Stimulated activated CD4-positive, alpha-beta T cell treated with anti-CD3 and anti-CD28 coated beads, Interleukin-1b, Interleukin-23, amount 100 ng/mL, for 24 hours (primary cell): ENCODE measurements at regions not wholly inside any gene's neighbourhood (a gene's known extent, or its start where the extent isn't known, plus 50 kb on each side); places are given as distances from the start of the nearest gene placed in this dataset.
"Not testable (repeated sequence)": the region's sequence is repeated elsewhere in the genome, so short reads cannot be mapped to it uniquely, and the experiment has no call there.

Experiments used
- DNase-seq, 4 experiments: peaks; one replicate each; pipeline ENCODE4 v3.0.0-alpha.2; 2020; ENCODE audit warnings: low read depth in 4 of 4, low spot score in 1 of 4

DNA sequence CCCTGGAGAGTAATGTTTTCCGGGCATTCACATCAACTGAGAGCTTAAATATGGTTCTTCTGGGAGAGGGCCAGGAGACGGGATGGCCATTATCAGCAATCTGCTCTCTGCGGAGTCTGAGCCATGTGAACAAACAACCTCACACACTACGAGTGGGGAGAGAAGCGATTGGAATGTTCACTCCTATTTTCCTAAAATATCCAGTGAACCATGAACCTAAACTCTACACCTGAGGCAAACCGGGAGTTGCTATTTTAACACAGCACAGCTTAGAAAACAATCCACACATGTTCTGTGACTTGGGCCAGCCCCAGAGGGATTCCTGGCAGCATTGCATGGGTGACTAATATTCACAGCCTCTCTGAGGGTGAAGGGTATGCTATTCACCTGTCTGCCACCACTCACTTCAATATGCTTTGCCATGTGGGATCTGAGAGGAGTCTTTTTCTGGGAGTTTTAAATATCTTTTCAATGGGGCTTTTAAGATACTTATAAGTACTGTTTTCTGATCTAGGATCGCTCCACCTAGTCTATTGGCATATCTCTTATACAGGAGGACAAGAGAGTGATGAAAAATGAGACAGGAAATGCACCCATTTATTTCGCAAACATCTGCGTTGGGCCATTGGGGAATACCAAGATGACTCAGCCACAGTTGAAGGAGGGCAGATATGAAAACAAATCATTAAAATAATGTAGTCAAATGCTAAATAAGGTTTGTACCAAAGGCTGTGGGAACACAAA lies 72.6 kb upstream of the SERP2 start:
- DNase-seq, result no peak

DNA sequence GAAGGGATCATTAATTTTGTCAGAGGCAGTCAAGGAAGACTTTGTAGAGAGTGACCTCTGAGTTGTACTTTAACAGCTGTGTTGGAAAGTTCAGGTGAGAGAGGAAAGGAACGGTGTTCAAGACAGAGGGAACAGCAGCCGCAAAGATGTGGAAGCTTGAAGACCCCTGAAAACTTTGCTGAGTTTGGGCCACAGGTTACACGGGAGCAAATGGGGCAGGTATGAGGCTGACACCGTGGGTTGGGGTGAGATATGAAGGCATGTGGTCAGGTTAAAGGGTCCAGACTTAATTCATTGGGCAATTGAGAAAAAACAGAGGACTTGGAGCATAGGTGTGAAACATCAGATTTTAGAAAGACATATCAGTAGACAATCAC lies 72.0 kb upstream of the SERP2 start:
- no peak for DNase-seq

DNA sequence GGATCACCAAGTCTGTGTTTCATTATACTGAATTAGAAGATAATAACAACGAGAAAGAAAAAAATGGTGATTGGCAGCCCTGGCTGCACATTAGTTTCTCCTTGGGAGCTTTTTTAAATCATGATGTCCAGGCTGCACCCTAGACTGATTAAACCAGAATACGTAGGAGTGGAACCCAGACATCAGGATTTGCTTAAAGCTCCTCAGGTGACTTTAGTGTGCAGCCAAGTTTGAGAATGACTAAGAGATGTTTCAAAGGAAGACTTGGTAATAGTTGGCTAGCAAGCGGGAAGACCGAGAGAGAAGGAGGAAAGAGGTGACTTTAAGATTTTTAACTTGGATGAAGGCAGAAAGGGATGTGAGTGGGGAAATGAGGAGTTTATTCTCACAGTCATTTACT lies 71.4 kb upstream of the SERP2 start:
- no peak for DNase-seq

DNA sequence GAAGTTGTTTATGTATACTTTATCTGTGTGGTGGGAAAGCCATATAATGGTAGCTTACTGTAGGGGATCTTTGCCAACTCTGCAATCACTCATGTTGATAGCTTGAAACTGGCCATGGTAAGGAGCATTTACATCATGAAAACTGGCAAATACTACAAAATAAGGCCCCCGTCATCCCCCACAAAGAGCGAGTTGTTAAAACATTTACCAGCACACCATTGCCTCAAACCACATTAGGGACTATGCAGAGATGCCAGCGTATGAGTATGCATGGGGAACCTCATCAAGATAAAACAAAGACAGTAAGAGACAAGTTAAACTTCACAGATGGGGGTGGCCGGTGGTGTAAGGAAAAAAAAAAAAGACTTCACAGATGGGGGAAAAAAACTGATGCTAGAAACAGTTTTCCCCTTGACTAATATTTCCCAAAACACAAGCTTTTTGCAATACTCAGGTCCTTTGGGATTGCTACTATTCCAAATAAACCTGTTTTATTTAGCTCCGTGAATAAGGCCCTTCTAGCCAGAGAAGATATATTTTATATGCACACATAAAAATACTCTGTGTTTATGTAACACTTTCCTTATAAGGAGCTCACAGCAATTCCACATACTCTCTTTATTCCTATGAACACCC lies 70.6 kb upstream of the SERP2 start:
- DNase-seq, result no peak

DNA sequence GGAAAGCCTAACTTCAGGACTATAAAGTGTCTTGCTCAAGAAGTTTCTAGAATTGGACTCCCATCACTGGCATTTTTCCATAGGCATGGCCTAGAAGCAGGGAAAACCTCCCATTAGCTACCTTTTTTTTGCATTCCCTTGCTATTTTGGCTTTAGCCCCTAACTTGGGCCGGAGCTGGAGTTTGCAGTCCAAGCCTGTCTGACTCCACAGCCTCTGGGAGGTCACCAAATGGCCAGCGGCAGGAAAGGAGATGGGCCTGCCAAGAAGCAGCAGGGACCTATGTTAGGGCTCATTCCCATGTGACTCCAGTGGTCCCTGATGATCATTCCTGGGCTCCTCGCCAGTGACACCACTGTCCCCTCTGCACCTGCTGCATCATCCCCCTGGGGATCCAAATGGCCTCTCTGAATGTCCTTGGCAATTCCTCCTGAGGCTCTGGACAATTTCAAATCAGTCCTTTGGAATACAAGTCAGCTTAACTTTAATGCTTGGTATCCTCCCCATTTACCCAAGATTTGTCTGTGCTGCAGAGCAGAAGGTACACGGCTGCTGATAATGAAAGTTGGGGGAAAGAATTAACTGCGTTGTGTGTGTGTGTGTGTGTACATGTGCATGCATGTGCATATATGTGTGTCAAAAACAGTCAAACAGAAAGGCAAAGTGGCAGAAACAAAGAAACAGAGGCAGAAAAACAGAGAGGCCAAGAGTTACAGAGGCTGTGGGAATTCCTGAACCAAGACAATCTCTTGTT lies 69.8 kb upstream of the SERP2 start:
- DNase-seq, result no peak

DNA sequence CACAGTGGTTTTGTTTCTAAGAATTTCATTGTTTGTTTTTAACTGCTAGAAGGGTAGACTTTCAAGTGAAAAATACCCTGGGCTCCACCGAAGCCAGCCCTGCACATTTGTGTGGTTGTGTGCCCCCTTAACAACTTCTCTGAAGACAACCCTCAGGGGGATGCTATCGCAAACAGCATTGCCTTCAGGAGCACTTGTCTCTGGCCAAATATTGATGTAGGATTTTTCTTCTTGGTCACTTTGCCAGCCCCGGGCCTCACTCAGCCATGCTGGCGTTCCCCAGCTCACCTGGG lies 69.2 kb upstream of the SERP2 start:
- DNase-seq, result no peak

DNA sequence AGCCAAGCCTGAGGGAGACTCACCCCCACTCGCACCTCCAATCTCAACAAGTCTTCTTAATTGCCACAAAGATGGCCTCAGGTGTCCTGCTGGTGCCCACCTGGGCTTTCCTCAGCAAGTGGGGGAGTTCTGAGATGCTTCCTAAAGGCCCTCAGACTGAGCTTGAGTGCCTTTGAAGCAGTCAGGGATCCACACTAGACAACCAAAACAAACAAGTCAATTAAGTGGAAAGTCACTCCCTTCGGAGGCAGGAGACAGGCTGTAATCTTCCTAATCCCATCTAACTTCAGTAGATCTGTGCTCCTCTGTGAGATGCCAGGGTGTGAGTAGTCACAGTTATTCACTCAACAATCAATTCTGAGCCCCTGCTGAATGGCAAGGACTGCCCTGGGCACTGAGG lies 68.3 kb upstream of the SERP2 start:
- DNase-seq, result no peak

DNA sequence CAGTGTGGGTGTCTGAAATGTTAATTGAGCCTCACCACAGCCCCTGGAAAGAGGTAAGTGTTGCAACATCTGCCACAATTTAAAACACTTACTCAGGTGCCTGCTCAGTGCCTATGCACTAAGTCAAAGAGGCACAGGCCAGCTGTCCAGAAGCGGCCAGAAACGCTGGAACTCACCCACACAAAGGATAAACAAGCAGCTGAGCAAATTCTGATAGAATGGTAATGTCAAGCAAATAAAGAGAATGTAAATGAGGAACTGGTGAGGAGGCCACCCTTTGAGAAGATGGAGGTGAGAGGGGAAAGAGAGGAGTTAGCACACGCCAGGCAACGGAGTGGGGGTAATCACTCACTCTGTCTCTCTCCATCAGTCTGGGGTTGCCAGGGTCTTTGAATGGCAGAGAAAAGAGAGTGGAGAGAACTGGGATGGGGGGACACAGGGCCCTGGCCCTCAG lies 67.7 kb upstream of the SERP2 start:
- DNase-seq, result no peak

DNA sequence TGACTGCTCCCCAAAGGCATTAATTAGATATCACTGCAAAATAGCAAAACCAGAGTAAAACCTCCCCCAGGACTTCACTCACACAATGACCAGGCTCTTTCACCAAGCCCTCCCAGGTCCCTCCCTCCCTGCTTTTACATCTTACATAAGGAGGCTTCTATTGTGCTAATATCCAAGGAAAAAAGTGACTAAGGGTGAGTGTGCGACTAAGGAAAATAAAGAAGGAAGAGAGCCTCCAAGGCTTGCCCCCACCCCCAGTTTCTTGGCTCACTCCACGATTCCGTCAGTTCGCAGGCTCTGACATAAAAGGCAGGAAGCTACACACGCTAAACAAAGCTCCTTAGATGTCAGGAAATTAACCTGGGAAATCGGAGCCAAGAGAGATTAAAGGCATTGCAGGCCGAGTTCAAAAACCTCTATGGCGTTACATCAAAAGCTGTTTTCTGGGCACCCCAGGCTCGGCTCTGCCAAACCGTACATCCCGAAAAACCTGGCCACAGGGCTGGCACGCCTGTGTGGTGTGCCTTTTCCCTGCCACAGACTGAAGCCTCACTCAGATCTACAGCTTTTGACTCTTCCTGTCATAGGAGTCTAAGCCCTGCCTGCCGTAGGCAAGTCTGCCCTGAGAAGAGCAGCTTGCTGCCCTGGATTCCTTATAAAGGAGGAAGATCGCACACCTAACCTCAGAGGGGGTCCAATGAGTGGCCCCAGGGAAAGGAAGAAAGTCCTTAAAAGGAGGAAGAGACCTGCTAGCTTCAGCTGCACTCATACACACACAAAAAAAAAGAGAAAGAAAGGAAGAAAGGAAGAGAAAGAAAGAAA lies 67.0 kb upstream of the SERP2 start:
- no peak for DNase-seq

DNA sequence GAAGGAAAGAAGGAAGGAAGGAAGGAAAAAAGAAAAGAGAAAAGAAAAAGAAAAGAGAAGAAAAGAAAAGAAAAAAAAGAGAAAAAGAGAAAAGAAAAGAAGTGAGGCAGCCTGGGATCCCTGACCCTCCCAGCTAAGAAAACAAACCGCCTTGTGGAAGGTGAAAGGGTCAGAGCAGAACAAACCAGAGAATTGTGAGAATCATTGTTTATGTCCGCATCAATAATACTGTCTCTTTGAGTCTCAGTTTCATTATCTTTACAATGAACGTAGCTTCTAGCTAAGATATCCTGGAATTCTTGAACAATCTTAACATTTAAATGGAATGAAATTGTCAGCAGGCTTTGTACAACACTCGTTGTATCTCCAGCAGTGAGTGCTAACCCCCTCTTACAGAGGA lies 66.4 kb upstream of the SERP2 start:
- no peak for DNase-seq

DNA sequence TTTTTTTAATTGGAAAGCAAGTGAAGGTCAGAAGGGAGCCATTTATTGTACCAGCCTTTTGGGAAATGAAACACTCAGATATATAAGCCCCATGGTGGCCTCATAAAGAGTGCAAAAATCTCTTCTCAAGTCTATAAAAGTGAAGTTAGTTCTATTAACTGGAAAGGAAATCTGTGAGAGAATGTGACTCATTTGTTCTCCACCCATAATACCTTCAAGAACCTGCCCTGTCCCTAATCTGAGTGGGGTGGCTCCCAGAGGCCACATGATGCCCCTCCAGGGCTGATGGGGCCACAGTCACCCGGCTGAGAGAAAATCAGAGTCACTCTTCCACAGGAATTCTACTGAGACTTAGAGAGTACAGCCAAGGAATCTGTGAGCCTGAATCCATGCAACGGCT lies 65.8 kb upstream of the SERP2 start:
- no peak for DNase-seq

DNA sequence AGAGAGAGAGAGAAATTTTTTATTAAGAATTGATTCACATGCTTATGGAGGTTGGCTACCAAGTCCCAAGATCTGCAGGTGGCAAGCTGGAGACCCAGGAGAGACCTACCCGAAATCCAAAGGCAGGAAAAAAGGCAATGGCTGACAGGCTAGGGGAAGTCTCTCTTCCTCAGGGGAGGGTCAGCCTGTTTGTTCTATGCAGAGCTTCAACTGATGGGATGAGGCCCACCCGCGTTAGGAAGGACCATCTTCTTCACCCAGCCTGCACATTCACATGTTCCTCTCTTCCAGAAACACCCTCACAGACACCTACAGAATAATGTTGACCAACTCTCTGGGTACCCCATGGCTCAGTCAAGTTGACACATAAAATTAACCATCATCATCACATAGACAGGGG lies 65.3 kb upstream of the SERP2 start:
- no peak for DNase-seq

DNA sequence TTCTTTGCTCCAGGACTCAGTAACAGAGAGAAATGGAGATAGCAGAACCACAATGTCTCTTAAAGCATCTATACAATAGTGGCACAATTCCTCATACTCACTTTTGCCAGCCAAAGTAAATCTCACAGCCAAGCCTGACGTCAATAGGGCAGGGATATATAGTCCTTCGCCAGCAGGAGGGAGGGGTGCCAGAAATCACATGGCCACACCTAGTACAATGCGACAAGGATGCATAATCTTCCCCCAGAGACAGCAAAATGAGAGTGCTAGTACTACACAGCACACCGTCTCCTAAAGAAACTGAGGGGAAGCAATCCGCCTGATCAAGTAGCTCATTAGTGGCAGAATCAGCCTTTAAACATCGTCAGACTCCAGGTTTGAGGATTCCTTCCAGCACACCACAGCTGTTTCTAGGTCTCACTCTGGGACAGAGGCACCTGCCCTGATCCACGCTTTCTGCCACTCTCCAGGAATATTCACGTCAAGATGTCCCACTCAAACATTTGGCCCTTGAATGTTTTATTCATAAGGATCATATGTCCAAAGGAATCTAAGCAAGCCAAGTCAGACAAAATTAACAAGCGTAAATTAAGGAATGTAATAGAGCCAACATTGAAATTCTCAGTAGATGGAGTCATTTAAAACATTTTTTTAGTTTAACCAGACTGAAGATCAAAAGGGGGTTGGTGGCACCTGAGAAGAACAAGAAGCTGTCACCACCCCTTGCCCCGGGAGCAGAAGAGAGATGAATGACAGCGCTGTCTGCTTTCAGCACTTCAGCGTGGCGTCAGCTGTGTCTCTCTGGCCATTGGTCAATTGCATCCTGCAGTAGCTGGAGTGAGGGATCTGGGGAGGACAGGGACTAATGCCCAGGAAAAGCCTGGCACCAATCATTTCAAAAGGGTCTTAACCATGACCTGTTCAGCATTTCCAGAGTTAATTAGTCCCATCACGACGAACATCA lies 63.5 kb upstream of the SERP2 start:
- DNase-seq, result no peak

DNA sequence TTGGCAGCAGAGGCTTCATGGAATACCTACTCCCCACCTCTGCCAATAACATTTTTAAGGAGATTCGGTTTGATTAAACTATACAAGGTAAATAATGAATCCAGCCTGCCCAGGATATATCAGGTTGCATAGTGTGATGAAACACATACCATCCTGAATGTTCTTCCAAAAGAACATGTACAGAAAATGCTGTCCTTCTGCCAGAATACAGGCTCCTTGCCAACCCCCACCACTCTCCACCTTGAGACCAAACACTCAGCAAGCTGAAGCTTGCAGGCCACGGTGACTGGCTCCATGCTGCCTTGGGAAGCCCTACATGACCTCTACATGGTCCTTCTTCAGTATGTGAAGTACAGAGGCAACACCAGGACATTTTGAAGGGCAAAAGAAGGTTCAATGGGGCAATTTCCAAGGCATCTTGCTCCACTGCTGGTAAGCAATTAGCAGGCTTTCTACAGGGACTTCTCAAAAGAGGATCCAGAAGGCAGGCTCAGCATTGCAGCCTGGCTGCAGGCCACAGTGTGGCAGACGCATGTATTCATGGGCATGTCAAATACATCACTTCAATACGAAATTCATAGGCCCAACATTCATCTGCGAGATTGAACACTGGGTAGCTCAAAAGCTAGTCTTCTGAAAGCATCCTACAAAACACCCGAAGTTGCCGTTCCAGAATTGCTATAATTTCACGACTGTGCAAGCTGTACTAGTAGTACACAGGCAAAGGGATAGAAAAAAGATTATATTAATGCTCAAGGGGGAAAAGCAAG lies 62.4 kb upstream of the SERP2 start:
- no peak for DNase-seq

DNA sequence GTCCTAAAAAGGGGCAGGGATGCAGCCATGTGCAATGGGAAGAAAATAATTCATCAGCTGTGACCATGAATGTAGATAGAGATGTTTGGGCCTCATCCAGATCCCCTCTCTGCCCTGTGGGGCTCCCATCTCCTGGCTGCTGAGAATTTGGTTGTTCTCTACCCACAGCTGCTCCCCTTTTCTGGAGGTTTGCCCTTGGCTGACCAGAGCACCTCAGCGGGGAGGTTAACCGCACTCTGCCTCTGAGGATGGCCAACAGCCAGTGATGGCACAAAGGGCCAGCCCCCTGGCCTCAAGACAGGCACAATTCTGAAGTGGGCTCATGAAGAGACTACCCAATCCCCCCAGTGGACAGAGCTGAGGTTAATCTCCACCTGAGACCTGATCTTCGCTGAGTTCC lies 61.5 kb upstream of the SERP2 start:
- DNase-seq, result no peak

DNA sequence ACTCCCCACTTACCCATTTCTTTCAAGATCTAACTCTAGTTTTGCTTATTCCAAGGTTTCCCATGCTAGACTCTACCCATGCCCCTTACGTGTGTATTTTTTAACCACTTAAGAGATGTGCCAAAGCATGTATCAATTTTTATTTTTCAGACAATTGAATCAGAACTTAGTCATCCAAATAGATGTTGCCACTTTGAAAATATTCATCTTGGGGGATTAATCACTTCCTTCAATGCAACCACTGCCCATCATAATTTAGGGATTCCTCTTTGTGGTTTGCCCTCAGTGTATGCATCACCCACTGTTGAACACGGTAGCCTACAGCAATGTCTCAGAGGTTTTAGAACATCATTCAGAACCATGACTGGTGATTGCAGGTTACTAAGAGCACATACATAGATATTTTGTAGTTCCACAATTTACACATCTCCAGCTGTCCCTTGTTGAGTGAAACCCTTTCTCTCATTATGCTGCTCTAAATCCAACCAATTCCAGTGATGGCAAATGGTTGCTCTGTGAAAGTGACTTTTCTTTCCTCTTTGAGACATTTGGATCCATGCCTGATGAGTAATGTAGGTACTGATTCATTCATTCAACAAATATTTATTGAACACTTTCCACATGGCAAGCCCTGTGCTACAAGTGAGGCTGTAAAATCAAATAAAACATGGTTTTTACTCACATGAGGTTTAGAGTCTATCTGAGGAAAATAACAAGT lies 60.6 kb upstream of the SERP2 start:
- no peak for DNase-seq

DNA sequence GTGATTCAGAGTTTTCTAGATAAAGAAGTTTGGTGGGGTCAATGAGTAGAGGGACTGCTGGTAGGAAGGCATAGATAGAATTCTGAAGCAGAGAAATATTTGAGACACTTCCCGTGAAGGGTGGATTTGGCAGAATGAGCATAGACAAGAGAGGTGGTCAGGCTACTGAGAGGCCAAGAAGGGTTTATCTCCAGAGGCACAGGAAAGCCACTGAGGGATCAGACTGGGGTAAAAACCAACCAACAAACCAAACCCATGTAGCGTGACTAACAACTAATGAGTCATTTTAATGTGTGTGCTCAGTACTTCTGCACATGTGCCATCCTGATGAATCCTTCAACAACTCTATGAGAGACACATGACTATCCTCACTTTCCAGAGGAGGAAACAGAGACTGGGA lies 60.0 kb upstream of the SERP2 start:
- no peak for DNase-seq

DNA sequence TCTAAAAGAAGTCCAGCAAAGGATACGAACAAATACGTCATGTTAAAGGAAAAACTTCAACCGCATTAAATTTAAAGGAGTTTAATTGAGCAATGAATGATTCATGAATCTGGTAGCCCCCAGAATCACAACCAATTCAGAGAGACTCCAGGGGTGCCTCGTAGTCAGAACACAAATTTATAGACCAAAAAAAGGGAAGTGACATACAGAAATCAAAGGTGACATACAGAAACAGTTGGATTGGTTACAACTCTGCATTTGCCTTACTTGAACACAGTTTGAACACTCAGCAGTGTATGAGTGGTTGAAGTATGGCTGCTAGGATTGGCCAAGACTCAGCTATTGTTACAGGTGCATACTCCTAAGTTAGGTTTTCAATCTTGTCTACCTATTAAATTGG lies 59.5 kb upstream of the SERP2 start:
- not testable (repeated sequence) for DNase-seq

DNA sequence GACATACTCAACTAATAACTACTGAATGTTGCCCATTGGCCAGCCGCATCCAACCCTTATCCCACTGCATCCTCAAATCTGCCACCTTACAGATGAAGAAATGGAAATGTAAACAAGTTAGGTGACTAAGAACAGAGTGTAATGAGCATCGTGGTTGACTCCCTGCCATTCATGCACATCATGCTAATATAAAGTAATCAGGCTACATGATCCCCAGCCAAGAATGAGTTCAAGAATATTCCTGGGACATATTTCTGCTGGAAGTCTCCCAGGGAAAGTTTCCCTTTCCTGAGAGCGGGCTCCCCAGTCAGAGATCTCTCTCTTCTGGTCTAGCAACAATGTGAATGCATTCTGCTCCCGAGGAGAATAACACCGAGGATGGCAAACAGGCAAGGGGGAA lies 55.9 kb upstream of the SERP2 start:
- DNase-seq, result no peak
